Spleen (tissue), 11 donors: ENCODE measurements at regions not wholly inside any gene's neighbourhood (a gene's known extent, or its start where the extent isn't known, plus 50 kb on each side); places are given as distances from the start of the nearest gene placed in this dataset.

ENCODE experiments used
- DNase-seq: peaks from one replicate; pipeline ENCODE4 v3.0.0-alpha.2; 2020
- H3K27ac ChIP-seq, 8 donors: fragments of 200-600 bp; sonication (generic) in 7 of 8; 1 replicate in 4 of 8; 2 replicates in 4 of 8; pipeline versions ENCODE4 v1.5.0 to v1.8.0; 2016 to 2021; ENCODE audit warnings: inconsistent platforms in 4 of 8, mild to moderate bottlenecking in 4 of 8, moderate library complexity in 1 of 8
- H3K27me3 ChIP-seq, 7 donors: fragments of 200-600 bp; sonication (generic) in 6 of 7; replicated peaks in 1 of 7; 1 replicate in 4 of 7; 2 replicates in 3 of 7; pipeline versions ENCODE4 v1.5.0 to v1.8.0; 2016 to 2021; ENCODE audit warnings: inconsistent platforms in 3 of 7, mild to moderate bottlenecking in 1 of 7
- H3K36me3 ChIP-seq, 6 donors: fragments of 200-600 bp; sonication (generic) in 5 of 6; 1 replicate in 4 of 6; 2 replicates in 2 of 6; pipeline versions ENCODE4 v1.5.0 to v1.8.0; 2016 to 2021; ENCODE audit warnings: inconsistent platforms in 2 of 6
- H3K4me1 ChIP-seq, 6 donors: fragments of 200-600 bp; sonication (generic) in 5 of 6; 1 replicate in 3 of 6; 2 replicates in 3 of 6; pipeline versions ENCODE4 v1.5.0 to v1.8.0; 2016 to 2021; ENCODE audit warnings: inconsistent platforms in 3 of 6
- H3K4me3 ChIP-seq, 8 donors: fragments of 200-600 bp; sonication (generic) in 7 of 8; 1 replicate in 4 of 8; 2 replicates in 4 of 8; pipeline versions ENCODE4 v1.5.0 to v1.8.0; 2016 to 2021; ENCODE audit warnings: inconsistent platforms in 4 of 8, mild to moderate bottlenecking in 4 of 8, moderate library complexity in 2 of 8
- H3K9me3 ChIP-seq, 8 donors: fragments of 200-600 bp; sonication (generic) in 7 of 8; 1 replicate in 4 of 8; 2 replicates in 4 of 8; pipeline versions ENCODE4 v1.5.0 to v1.8.0; 2016 to 2021; ENCODE audit warnings: inconsistent platforms in 4 of 8
- POLR2A ChIP-seq, 3 donors: fragments of 450-650 bp; IDR thresholded peaks; one replicate each; pipeline ENCODE4 v1.5.1; 2017; ENCODE audit warnings: antibody characterized with exemption in 3 of 3, mild to moderate bottlenecking in 1 of 3
- POLR2AphosphoS5 ChIP-seq, 3 donors: sonication (generic); formaldehyde crosslinking; IDR thresholded peaks; one replicate each; pipeline ENCODE4 v1.5.1; 2017; ENCODE audit warnings: antibody characterized with exemption in 3 of 3
- WGBS, 5 donors: extraction: QIAGEN DNeasy Blood & Tissue Kit in 3 of 5; methylation state at CpG; one replicate each; pipeline versions ENCODE4 v1.1.5 to v1.1.7; 2013 to 2018; 5-methylcytosine and 5-hydroxymethylcytosine counted together
- intact Hi-C: fragments of 100-400 bp; cut with DNase I; formaldehyde crosslinking; loops from one replicate; pipeline ENCODE4 v1.15.0; 2023; ENCODE audit warnings: low total_unique reads
- TF ChIP-seq, protein P1 (sequence below), 11 experiments: fragments of 200-600 bp in 7 of 11; fragments of 450-650 bp in 4 of 11; sonication (generic) in 4 of 11; IDR thresholded peaks in 8 of 11; conservative IDR thresholded peaks in 3 of 11; 1 replicate in 7 of 11; 2 replicates in 4 of 11; pipeline versions ENCODE4 v1.4.0 to v1.8.0; 2016 to 2021; ENCODE audit warnings: antibody characterized with exemption in 11 of 11, inconsistent platforms in 4 of 11, mild to moderate bottlenecking in 1 of 11
- donor health status: healthy with polysubstance abuse.
- donor health status: DM: no; HTN: no; CAD: no; lungs with moderate emphysema.
- donor health status: DM: no; HTN: no; CAD: no.
- donor health status: Bipolar disorder and iron deficiency.
- donor health status: healthy.
- donor health status: DM: no; HTN: no; CAD: no.
- donor health status: DM: yes; HTN: yes; CAD: no.

DNA sequence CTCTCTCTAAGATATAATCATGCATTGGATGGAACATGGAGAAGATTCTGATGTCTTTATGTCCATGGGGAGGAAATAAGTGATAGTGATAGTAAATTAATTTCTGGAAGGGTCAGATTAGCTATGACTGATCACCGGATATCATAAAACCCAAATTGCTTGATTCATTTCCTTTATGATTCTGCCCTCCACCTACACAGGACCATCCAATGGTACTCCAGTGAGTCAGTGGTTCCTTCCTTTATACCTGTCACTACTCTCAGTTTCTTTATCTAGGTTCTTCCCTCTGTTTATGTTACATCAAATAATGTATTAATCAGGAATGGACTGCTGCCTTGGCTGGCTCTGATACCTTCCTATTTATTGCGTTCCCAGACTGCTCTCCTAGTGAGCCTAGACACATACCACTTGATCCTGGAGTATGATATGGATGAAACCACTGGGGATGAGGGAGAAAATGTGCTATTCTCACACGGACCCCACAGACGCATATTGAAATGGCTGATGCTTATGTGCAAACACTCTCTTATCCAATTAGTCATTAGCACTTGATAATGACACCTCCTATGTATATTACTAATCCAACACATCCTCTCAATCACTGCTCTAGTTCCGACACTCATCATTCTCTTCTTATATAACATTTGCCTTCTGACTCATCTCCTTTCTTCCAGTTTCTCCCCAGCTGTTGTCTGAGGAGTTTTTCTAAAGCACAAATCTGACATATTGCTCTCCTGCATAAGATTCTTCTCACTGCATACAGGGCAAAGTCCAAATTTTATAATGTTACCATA is 315.6 kb downstream of the INSIG2 start:
- Histone ChIP-seq H3K4me1 (no peaks in the 10 kb centered on the region), H3K27me3 (peaks cover 0 to 18% (median 0%) of the 10 kb centered on the region in 7 donors), H3K36me3 (no peaks in the 10 kb centered on the region), H3K27ac (no peak overlapping the region), H3K9me3 (peaks cover 0 to 15% (median 0%) of the 10 kb centered on the region in 8 donors), H3K4me3 (no peak overlapping the region)
- 76 to 81% (median 78%) methylated on average over 5 of the region's 5 CpGs for WGBS, 5 donors
- no peak for DNase-seq
- intact Hi-C loops: no loop called here
- no peak for TF ChIP-seq POLR2A (IDR thresholded peaks at IDR 0.05)

DNA sequence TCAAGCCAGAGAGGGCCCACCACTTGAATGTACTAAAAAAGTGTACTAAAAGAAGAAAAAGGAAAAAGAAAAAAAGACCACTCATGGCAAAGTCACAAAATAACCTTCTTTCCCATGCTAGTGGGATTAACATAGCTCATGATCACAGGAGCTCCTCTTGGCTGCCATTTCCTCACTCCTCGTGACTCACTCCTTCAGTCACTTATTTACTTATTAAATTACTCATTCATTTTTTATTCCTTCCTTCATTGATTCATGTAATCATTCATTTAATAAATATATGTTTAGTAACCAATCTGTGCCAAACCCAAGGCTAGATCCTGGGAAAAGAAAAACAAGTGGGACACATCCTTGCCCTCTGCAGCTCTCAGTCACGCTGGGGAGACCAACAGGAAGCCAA is 300.5 kb downstream of the INSIG2 start:
- TF ChIP-seq POLR2AphosphoS5 (IDR thresholded peaks at IDR 0.05) (no peak), POLR2A (IDR thresholded peaks at IDR 0.05) (no peak)
- TF ChIP-seq, protein P1, sequence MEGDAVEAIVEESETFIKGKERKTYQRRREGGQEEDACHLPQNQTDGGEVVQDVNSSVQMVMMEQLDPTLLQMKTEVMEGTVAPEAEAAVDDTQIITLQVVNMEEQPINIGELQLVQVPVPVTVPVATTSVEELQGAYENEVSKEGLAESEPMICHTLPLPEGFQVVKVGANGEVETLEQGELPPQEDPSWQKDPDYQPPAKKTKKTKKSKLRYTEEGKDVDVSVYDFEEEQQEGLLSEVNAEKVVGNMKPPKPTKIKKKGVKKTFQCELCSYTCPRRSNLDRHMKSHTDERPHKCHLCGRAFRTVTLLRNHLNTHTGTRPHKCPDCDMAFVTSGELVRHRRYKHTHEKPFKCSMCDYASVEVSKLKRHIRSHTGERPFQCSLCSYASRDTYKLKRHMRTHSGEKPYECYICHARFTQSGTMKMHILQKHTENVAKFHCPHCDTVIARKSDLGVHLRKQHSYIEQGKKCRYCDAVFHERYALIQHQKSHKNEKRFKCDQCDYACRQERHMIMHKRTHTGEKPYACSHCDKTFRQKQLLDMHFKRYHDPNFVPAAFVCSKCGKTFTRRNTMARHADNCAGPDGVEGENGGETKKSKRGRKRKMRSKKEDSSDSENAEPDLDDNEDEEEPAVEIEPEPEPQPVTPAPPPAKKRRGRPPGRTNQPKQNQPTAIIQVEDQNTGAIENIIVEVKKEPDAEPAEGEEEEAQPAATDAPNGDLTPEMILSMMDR (IDR thresholded peaks at IDR 0.05 in 8 of 11, conservative IDR thresholded peaks at IDR 0.05 in 3 of 11): no peak
- no peaks in the 10 kb centered on the region for H3K36me3 ChIP-seq
- H3K4me3 ChIP-seq: no peak overlapping the region
- H3K27me3 ChIP-seq: no peaks in the 10 kb centered on the region
- H3K9me3 ChIP-seq: peaks cover 0 to 11% (median 0%) of the 10 kb centered on the region in 8 donors
- intact Hi-C loops: no loop called here
- DNase-seq: no peak
- no peaks in the 10 kb centered on the region for H3K4me1 ChIP-seq
- H3K27ac ChIP-seq: no peak overlapping the region
- whole genome bisulfite sequencing, 5 donors: 49 to 72% (median 66%) methylated on average over 2 of the region's 2 CpGs

DNA sequence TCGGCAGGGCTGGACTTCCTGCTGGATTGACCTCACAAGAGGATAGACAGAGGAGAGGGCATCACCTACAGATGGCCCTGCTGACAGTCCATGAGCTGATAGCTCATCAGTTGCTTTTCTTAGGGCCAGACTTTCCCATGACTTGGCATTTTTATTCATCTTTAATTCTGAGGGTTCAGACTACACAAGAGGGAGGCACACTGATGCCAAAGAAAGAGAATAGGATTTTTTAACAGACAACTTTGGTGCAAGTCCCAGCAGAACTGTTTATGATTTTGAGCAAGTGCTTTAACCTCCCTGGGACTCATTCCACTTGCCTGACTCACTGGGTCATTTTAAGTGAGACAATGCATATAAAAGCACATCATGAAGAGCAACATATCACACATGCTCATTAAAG is 299.2 kb downstream of the INSIG2 start:
- no peak overlapping the region for H3K4me3 ChIP-seq
- intact Hi-C loops: no loop called here
- H3K27ac ChIP-seq: no peak overlapping the region
- H3K27me3 ChIP-seq: no peaks in the 10 kb centered on the region
- no peaks in the 10 kb centered on the region for H3K4me1 ChIP-seq
- H3K36me3 ChIP-seq: no peaks in the 10 kb centered on the region
- 57 to 83% (median 61%) methylated on average over 1 of the region's 1 CpG for WGBS, 5 donors
- H3K9me3 ChIP-seq: peaks cover 0 to 11% (median 0%) of the 10 kb centered on the region in 8 donors
- DNase-seq: no peak
- TF ChIP-seq, protein P1 (IDR thresholded peaks at IDR 0.05 in 8 of 11, conservative IDR thresholded peaks at IDR 0.05 in 3 of 11): no peak
- no peak for TF ChIP-seq POLR2AphosphoS5 (IDR thresholded peaks at IDR 0.05)
- TF ChIP-seq POLR2A (IDR thresholded peaks at IDR 0.05): no peak

DNA sequence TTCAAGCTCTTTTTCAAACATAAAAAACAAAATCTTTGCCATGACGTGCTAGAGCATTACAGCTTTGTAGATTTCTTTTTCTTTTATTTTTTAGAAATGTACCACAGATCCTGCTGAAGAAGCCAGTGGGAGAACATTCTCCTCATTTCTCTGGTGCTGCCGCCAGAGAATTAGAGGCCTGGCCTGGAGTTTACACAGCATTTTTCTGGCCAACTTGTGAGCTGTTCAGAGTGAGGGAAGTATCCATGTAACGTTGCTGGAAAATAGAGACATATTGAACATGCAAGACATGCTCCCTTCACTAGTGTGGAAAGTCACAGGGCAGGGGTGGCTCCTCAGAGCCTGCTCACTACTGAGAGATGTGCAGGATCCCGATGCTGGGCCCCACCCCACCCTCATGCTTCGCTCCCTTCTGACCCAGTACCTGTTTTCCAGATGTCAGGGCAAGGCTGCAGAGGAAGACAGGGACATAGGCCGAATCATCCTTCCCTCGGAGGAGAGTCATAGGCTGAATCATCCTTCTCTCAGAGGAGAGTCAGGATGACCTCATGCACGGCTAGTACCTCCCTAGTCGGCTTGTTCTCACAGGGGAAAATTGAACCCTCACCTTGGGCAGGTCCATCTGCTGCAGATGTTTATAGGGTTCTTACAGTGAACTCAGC is 298.5 kb downstream of the INSIG2 start:
- Histone ChIP-seq H3K27ac (no peak overlapping the region), H3K9me3 (peaks cover 0 to 11% (median 0%) of the 10 kb centered on the region in 8 donors), H3K36me3 (no peaks in the 10 kb centered on the region), H3K4me3 (no peak overlapping the region), H3K27me3 (no peaks in the 10 kb centered on the region), H3K4me1 (no peaks in the 10 kb centered on the region)
- intact Hi-C loops: no loop called here
- WGBS, 5 donors: 78 to 82% (median 80%) methylated on average over 9 of the region's 9 CpGs
- TF ChIP-seq, protein P1 (IDR thresholded peaks at IDR 0.05 in 8 of 11, conservative IDR thresholded peaks at IDR 0.05 in 3 of 11): no peak
- TF ChIP-seq POLR2AphosphoS5 (IDR thresholded peaks at IDR 0.05): no peak
- no peak for TF ChIP-seq POLR2A (IDR thresholded peaks at IDR 0.05)
- no peak for DNase-seq
